SK-N-SH (cell line): ENCODE measurements at regions not wholly inside any gene's neighbourhood (a gene's known extent, or its start where the extent isn't known, plus 50 kb on each side); places are given as distances from the start of the nearest gene placed in this dataset.

Source experiments
- CTCF ChIA-PET: fragments of 300-600, 350-600 bp; formaldehyde crosslinking; extraction: SDS; loops from one replicate; lab custom pipeline; 2021; lab: Yijun Ruan, JAX
- POLR2A ChIA-PET: fragments of 350-600 bp; sonication (Branson Sonifier 250); formaldehyde crosslinking; extraction: SDS; loops from one replicate; lab custom pipeline; 2020; ENCODE audit warnings: antibody characterized with exemption, inconsistent platforms; lab: Yijun Ruan, JAX
- DNase-seq: peaks from one replicate; pipeline ENCODE4 v3.0.0; 2012
- H2AFZ ChIP-seq: fragments of 200-600 bp; sonication (generic); 2 replicates; pipeline ENCODE4 v1.8.1; 2016; ENCODE audit warnings: antibody characterized with exemption, mild to moderate bottlenecking, low read depth
- H3F3A ChIP-seq: fragments of 200-600 bp; sonication (generic); replicated peaks from 2 replicates; pipeline ENCODE3; 2016; ENCODE audit warnings: antibody characterized with exemption, mild to moderate bottlenecking; ENCODE audit not compliant: insufficient read depth
- H3K27ac ChIP-seq, 2 experiments: fragments of 200-500 bp in 1 of 2; fragments of 200-600 bp in 1 of 2; sonication (Bioruptor generic) in 1 of 2; sonication (generic), shearing (Covaris generic) in 1 of 2; 2 replicates each; pipeline versions ENCODE4 v1.5.1 to v1.6.1; 2014 to 2016; ENCODE audit warnings: low read depth in 2 of 2, inconsistent platforms in 1 of 2, low read length in 1 of 2, mild to moderate bottlenecking in 1 of 2, mixed read lengths in 1 of 2
- H3K27me3 ChIP-seq: fragments of 200-600 bp; sonication (generic), shearing (Covaris generic); 2 replicates; pipeline ENCODE4 v1.6.1; 2016; ENCODE audit warnings: mixed run types; ENCODE audit not compliant: insufficient read depth
- H3K36me3 ChIP-seq, 2 experiments: fragments of 200-500 bp in 1 of 2; fragments of 200-600 bp in 1 of 2; sonication (Bioruptor generic) in 1 of 2; sonication (generic) in 1 of 2; replicated peaks in 1 of 2; 2 replicates each; pipeline versions ENCODE3 to v1.5.1; 2014 to 2016; ENCODE audit warnings: low read length in 1 of 2, mild to moderate bottlenecking in 1 of 2; ENCODE audit not compliant: insufficient read depth in 2 of 2, control insufficient read depth in 1 of 2
- H3K4me1 ChIP-seq, 2 experiments: fragments of 200-500 bp in 1 of 2; fragments of 200-600 bp in 1 of 2; sonication (Bioruptor generic) in 1 of 2; sonication (generic), shearing (Covaris generic) in 1 of 2; 2 replicates each; pipeline versions ENCODE4 v1.5.1 to v1.6.1; 2014 to 2016; ENCODE audit warnings: low read depth in 1 of 2, low read length in 1 of 2, mixed run types in 1 of 2; ENCODE audit not compliant: insufficient read depth in 2 of 2, control insufficient read depth in 1 of 2
- H3K4me2 ChIP-seq: fragments of 200-600 bp; sonication (generic), shearing (Covaris generic); 2 replicates; pipeline ENCODE4 v1.6.1; 2017; ENCODE audit warnings: mixed run types
- H3K4me3 ChIP-seq, 2 experiments: fragments of 200-500 bp in 1 of 2; fragments of 200-600 bp in 1 of 2; sonication (Bioruptor generic) in 1 of 2; sonication (generic), shearing (Covaris generic) in 1 of 2; 2 replicates each; pipeline versions ENCODE4 v1.5.1 to v1.8.1; 2014 to 2016; ENCODE audit warnings: low read depth in 2 of 2, inconsistent platforms in 1 of 2, low read length in 1 of 2, mild to moderate bottlenecking in 1 of 2, mixed read lengths in 1 of 2, moderate library complexity in 1 of 2
- H3K79me2 ChIP-seq: fragments of 200-600 bp; sonication (generic); 2 replicates; pipeline ENCODE4 v1.8.1; 2017; ENCODE audit warnings: mild to moderate bottlenecking; ENCODE audit not compliant: insufficient read depth
- H3K9ac ChIP-seq: fragments of 200-600 bp; sonication (generic); 2 replicates; pipeline ENCODE4 v1.6.1; 2017; ENCODE audit warnings: mixed run types
- H3K9me2 ChIP-seq: fragments of 200-600 bp; sonication (generic); 2 replicates; pipeline ENCODE4 v1.6.1; 2017; ENCODE audit warnings: mixed run types
- H3K9me3 ChIP-seq: fragments of 200-600 bp; sonication (generic); 2 replicates; pipeline ENCODE4 v1.6.1; 2017; ENCODE audit warnings: mixed run types, mild to moderate bottlenecking, moderate library complexity
- H4K20me1 ChIP-seq: fragments of 200-600 bp; sonication (generic); 2 replicates; pipeline ENCODE4 v1.6.1; 2017; ENCODE audit warnings: mild to moderate bottlenecking, mixed run types; ENCODE audit not compliant: insufficient read depth
- ELF1 ChIP-seq: IDR thresholded peaks from 2 replicates; pipeline ENCODE4 v1.4.0; 2012
- EP300 ChIP-seq, 2 experiments: IDR thresholded peaks; 2 replicates each; pipeline versions ENCODE4 v1.4.0 to v1.6.1; 2012; ENCODE audit warnings: borderline replicate concordance in 1 of 2, low read depth in 1 of 2, low read length in 1 of 2
- EZH2phosphoT487 ChIP-seq: fragments of 200-600 bp; sonication (generic); IDR thresholded peaks from 2 replicates; pipeline ENCODE4 v1.6.1; 2017; ENCODE audit warnings: low read depth, mixed run types, mild to moderate bottlenecking, antibody characterized with exemption, moderate library complexity, borderline replicate concordance
- FOSL2 ChIP-seq: IDR thresholded peaks from 2 replicates; pipeline ENCODE4 v1.4.0; 2012; ENCODE audit warnings: low read depth, mild to moderate bottlenecking, moderate library complexity, borderline replicate concordance
- GABPA ChIP-seq: IDR thresholded peaks from 2 replicates; pipeline ENCODE4 v1.4.0; 2012; ENCODE audit warnings: low read depth, mild to moderate bottlenecking
- GATA2 ChIP-seq: sonication (generic); formaldehyde crosslinking; IDR thresholded peaks from 2 replicates; pipeline ENCODE4 v1.5.0; 2020; ENCODE audit warnings: mild to moderate bottlenecking, missing genetic modification reagents
- IRF3 ChIP-seq: fragments of 150-350 bp; IDR thresholded peaks from 2 replicates; pipeline ENCODE4 v1.6.1; 2016; ENCODE audit warnings: mild to moderate bottlenecking, low read depth, low read length
- JUND ChIP-seq: IDR thresholded peaks from 2 replicates; pipeline ENCODE4 v1.4.0; 2012
- MAX ChIP-seq: IDR thresholded peaks from 2 replicates; pipeline ENCODE4 v1.4.0; 2012; ENCODE audit warnings: low read depth
- MXI1 ChIP-seq: IDR thresholded peaks from 2 replicates; pipeline ENCODE4 v1.6.1; 2012; ENCODE audit warnings: mild to moderate bottlenecking, low read depth, low read length, improper control_type of control experiment
- NRF1 ChIP-seq: IDR thresholded peaks from 2 replicates; pipeline ENCODE4 v1.6.1; 2012; ENCODE audit warnings: low read depth, mild to moderate bottlenecking, low read length
- PBX3 ChIP-seq: IDR thresholded peaks from 2 replicates; pipeline ENCODE4; 2012
- RAD21 ChIP-seq: IDR thresholded peaks from 2 replicates; pipeline ENCODE4 v1.6.1; 2012; ENCODE audit warnings: mild to moderate bottlenecking, low read length
- RCOR1 ChIP-seq: fragments of 150-350 bp; IDR thresholded peaks from 2 replicates; pipeline ENCODE4 v1.6.1; 2017; ENCODE audit warnings: antibody characterized with exemption, low read length
- SIN3A ChIP-seq: IDR thresholded peaks from 2 replicates; pipeline ENCODE4 v1.6.1; 2012; ENCODE audit warnings: low read depth, mild to moderate bottlenecking, low read length, moderate library complexity, borderline replicate concordance
- SMC3 ChIP-seq: IDR thresholded peaks from 2 replicates; pipeline ENCODE4 v1.6.1; 2012; ENCODE audit warnings: low read depth, low read length, improper control_type of control experiment
- TCF12 ChIP-seq: IDR thresholded peaks from 2 replicates; pipeline ENCODE4 v1.4.0; 2012
- TEAD4 ChIP-seq: IDR thresholded peaks from 2 replicates; pipeline ENCODE4 v1.4.0; 2012; ENCODE audit warnings: mild to moderate bottlenecking, borderline replicate concordance; ENCODE audit not compliant: insufficient read depth
- WGBS: methylation state at CpG from one replicate; pipeline ENCODE4 v1.1.6; 2017; ENCODE audit warnings: low lambda C conversion rate; 5-methylcytosine and 5-hydroxymethylcytosine counted together
- TF ChIP-seq, protein P1 (sequence below): fragments of 200-600 bp; sonication (generic); IDR thresholded peaks from 2 replicates; pipeline ENCODE4 v1.6.1; 2017; ENCODE audit warnings: antibody characterized with exemption, mild to moderate bottlenecking, moderate library complexity
- TF ChIP-seq, protein P2 (sequence below): IDR thresholded peaks from 2 replicates; pipeline ENCODE4 v1.4.0; 2012; ENCODE audit warnings: low read depth, borderline replicate concordance
- TF ChIP-seq, protein P3 (sequence below): IDR thresholded peaks from 2 replicates; pipeline ENCODE4 v1.6.1; 2012; ENCODE audit warnings: mild to moderate bottlenecking, low read depth, low read length, moderate library complexity

- no peak overlapping the region for H2AFZ ChIP-seq
- H4K20me1 ChIP-seq, result no peaks in the 10 kb centered on the region
- H3K4me1 ChIP-seq, result no peaks in the 10 kb centered on the region
- H3K4me2 ChIP-seq, result no peak overlapping the region
- TF ChIP-seq NRF1 (no peak), TCF12 (no peak), PBX3 (no peak), RAD21 (no peak), SMC3 (no peak), FOSL2 (no peak), EZH2phosphoT487 (no peak), SIN3A (no peak)
- TF ChIP-seq, protein P1, sequence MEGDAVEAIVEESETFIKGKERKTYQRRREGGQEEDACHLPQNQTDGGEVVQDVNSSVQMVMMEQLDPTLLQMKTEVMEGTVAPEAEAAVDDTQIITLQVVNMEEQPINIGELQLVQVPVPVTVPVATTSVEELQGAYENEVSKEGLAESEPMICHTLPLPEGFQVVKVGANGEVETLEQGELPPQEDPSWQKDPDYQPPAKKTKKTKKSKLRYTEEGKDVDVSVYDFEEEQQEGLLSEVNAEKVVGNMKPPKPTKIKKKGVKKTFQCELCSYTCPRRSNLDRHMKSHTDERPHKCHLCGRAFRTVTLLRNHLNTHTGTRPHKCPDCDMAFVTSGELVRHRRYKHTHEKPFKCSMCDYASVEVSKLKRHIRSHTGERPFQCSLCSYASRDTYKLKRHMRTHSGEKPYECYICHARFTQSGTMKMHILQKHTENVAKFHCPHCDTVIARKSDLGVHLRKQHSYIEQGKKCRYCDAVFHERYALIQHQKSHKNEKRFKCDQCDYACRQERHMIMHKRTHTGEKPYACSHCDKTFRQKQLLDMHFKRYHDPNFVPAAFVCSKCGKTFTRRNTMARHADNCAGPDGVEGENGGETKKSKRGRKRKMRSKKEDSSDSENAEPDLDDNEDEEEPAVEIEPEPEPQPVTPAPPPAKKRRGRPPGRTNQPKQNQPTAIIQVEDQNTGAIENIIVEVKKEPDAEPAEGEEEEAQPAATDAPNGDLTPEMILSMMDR, result no peak
- TF ChIP-seq, all 33 proteins: peak for 0
- no peaks in the 10 kb centered on the region for H3K9me2 ChIP-seq
- no peaks in the 10 kb centered on the region for H3K79me2 ChIP-seq
- WGBS, result 47% methylated on average over 2 of the region's 2 CpGs
- no peaks in the 10 kb centered on the region for H3F3A ChIP-seq
- no peak for DNase-seq
- CTCF ChIA-PET, result interaction anchor here (1.3 kb wide), 1 partner anchor 11 kb away, joined by 3 read pairs; no protein-coding TSS in a partner anchor
- H3K36me3 ChIP-seq, result no peaks in the 10 kb centered on the region
- H3K27ac ChIP-seq, result no peak overlapping the region
- no peak overlapping the region for H3K9ac ChIP-seq
- no peaks in the 10 kb centered on the region for H3K27me3 ChIP-seq
- POLR2A ChIA-PET, result no interaction called here
- no peaks in the 10 kb centered on the region for H3K9me3 ChIP-seq
- H3K4me3 ChIP-seq, result no peak overlapping the region
These were observed 112.0 kb downstream of the GPR63 start for GRCh38 chr6:96725296-96725695.

GRCh38 chr6:96724641-96725040, 112.6 kb downstream of the GPR63 start:
- 37% methylated on average over 4 of the region's 4 CpGs for WGBS
- Histone ChIP-seq H4K20me1 (no peaks in the 10 kb centered on the region), H3F3A (no peaks in the 10 kb centered on the region), H3K9ac (no peak overlapping the region), H3K9me2 (no peaks in the 10 kb centered on the region), H3K79me2 (no peaks in the 10 kb centered on the region), H3K4me3 (no peak overlapping the region), H3K4me2 (no peak overlapping the region), H3K4me1 (no peaks in the 10 kb centered on the region), H3K27ac (no peak overlapping the region), H3K9me3 (no peaks in the 10 kb centered on the region), H2AFZ (no peak overlapping the region), H3K27me3 (no peaks in the 10 kb centered on the region), H3K36me3 (no peaks in the 10 kb centered on the region)
- ChIA-PET CTCF (interaction anchor here (1.3 kb wide), 1 partner anchor 10 kb away, joined by 3 read pairs; no protein-coding TSS in a partner anchor), POLR2A (no interaction called here)
- DNase-seq, result no peak
- TF ChIP-seq GATA2 (no peak), EZH2phosphoT487 (no peak), RCOR1 (no peak), IRF3 (no peak), GABPA (no peak), TEAD4 (no peak), EP300 (IDR thresholded peaks at IDR 0.05; ENCODE audit: borderline replicate concordance in 1 of 2, low read depth in 1 of 2, low read length in 1 of 2) (no peak), SIN3A (no peak), MAX (no peak), JUND (no peak), ELF1 (no peak), MXI1 (no peak)
- TF ChIP-seq, protein P2, sequence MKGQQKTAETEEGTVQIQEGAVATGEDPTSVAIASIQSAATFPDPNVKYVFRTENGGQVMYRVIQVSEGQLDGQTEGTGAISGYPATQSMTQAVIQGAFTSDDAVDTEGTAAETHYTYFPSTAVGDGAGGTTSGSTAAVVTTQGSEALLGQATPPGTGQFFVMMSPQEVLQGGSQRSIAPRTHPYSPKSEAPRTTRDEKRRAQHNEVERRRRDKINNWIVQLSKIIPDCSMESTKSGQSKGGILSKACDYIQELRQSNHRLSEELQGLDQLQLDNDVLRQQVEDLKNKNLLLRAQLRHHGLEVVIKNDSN, result no peak
- TF ChIP-seq, protein P3, sequence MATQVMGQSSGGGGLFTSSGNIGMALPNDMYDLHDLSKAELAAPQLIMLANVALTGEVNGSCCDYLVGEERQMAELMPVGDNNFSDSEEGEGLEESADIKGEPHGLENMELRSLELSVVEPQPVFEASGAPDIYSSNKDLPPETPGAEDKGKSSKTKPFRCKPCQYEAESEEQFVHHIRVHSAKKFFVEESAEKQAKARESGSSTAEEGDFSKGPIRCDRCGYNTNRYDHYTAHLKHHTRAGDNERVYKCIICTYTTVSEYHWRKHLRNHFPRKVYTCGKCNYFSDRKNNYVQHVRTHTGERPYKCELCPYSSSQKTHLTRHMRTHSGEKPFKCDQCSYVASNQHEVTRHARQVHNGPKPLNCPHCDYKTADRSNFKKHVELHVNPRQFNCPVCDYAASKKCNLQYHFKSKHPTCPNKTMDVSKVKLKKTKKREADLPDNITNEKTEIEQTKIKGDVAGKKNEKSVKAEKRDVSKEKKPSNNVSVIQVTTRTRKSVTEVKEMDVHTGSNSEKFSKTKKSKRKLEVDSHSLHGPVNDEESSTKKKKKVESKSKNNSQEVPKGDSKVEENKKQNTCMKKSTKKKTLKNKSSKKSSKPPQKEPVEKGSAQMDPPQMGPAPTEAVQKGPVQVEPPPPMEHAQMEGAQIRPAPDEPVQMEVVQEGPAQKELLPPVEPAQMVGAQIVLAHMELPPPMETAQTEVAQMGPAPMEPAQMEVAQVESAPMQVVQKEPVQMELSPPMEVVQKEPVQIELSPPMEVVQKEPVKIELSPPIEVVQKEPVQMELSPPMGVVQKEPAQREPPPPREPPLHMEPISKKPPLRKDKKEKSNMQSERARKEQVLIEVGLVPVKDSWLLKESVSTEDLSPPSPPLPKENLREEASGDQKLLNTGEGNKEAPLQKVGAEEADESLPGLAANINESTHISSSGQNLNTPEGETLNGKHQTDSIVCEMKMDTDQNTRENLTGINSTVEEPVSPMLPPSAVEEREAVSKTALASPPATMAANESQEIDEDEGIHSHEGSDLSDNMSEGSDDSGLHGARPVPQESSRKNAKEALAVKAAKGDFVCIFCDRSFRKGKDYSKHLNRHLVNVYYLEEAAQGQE, result no peak
